ENCODE measurements at regions not wholly inside any gene's neighbourhood (a gene's known extent, or its start where the extent isn't known, plus 50 kb on each side); places are given as distances from the start of the nearest gene placed in this dataset.

- no peak for TF ChIP-seq ZFP30 (CRISPR knock-in tag; IDR thresholded peaks at IDR 0.05)
- no peak for TF ChIP-seq CREB5 (CRISPR knock-in tag; IDR thresholded peaks at IDR 0.05; ENCODE audit: low read depth)
- no peak for TF ChIP-seq PATZ1 (CRISPR knock-in tag; IDR thresholded peaks at IDR 0.05; ENCODE audit: borderline replicate concordance)
- no peak for TF ChIP-seq ZNF565 (CRISPR knock-in tag; conservative IDR thresholded peaks at IDR 0.05; ENCODE audit: low read depth)
- no peak for TF ChIP-seq ZNF70 (CRISPR knock-in tag; IDR thresholded peaks at IDR 0.05)
- TF ChIP-seq TOX (CRISPR knock-in tag; IDR thresholded peaks at IDR 0.05; ENCODE audit: borderline replicate concordance) = no peak
- TF ChIP-seq TSHZ2 (CRISPR knock-in tag; IDR thresholded peaks at IDR 0.05) = no peak
- TF ChIP-seq ZNF8 (CRISPR knock-in tag; IDR thresholded peaks at IDR 0.05) = no peak
Measured at GRCh38 chr19:31781542-31781941, 432.3 kb upstream of the TSHZ3 start.
